LNCaP clone FGC (cell line): ENCODE measurements at regions not wholly inside any gene's neighbourhood (a gene's known extent, or its start where the extent isn't known, plus 50 kb on each side); places are given as distances from the start of the nearest gene placed in this dataset.

Experiments
- DNase-seq: peaks from one replicate; pipeline ENCODE4 v3.0.0-alpha.2; 2011; ENCODE audit warnings: low read depth
- H3K4me3 ChIP-seq: 2 replicates; pipeline ENCODE4 v1.5.1; 2011; ENCODE audit warnings: mild to moderate bottlenecking, low read depth, low read length, control low read depth
- CTCF ChIP-seq: IDR thresholded peaks from 2 replicates; pipeline ENCODE4 v1.5.1; 2012; ENCODE audit warnings: mild to moderate bottlenecking; ENCODE audit not compliant: control insufficient read depth, insufficient read depth; ENCODE audit errors: extremely low read depth

- H3K4me3 ChIP-seq = no peak overlapping the region
- DNase-seq = no peak
- TF ChIP-seq CTCF = no peak
These were observed 577.4 kb downstream of the DSC3 start for GRCh38 chr18:30465096-30465495.

- no peak overlapping the region for H3K4me3 ChIP-seq
- peak; percentile 27; the same call in 1 of the 2 replicates for TF ChIP-seq CTCF
- DNase-seq = no peak
These were observed 585.4 kb downstream of the DSC3 start for GRCh38 chr18:30457156-30457555.

- no peak for TF ChIP-seq CTCF
- no peak for DNase-seq
- H3K4me3 ChIP-seq = no peak overlapping the region
These were observed 586.8 kb downstream of the DSC3 start for GRCh38 chr18:30455741-30456140.

- no peak for DNase-seq
- no peak for TF ChIP-seq CTCF
- no peak overlapping the region for H3K4me3 ChIP-seq
These were observed 587.6 kb downstream of the DSC3 start for GRCh38 chr18:30454920-30455319.

GRCh38 chr18:30451981-30452380 lies 590.6 kb downstream of the DSC3 start:
- DNase-seq = no peak
- H3K4me3 ChIP-seq = no peak overlapping the region
- no peak for TF ChIP-seq CTCF

- H3K4me3 ChIP-seq = no peak overlapping the region
- no peak for TF ChIP-seq CTCF
- DNase-seq = no peak
These were observed 591.6 kb downstream of the DSC3 start for GRCh38 chr18:30450927-30451326.

- no peak overlapping the region for H3K4me3 ChIP-seq
- DNase-seq = no peak
- TF ChIP-seq CTCF = no peak
These were observed 595.9 kb downstream of the DSC3 start for GRCh38 chr18:30446605-30447004.
